TTC549 (cell line): ENCODE measurements at regions not wholly inside any gene's neighbourhood (a gene's known extent, or its start where the extent isn't known, plus 50 kb on each side); places are given as distances from the start of the nearest gene placed in this dataset.

Experiments used
- FAIRE-seq: peaks from 2 replicates; lab custom pipeline; 2012; peaks lifted over from hg19 to GRCh38; lab: Jason Lieb, UNC

DNA sequence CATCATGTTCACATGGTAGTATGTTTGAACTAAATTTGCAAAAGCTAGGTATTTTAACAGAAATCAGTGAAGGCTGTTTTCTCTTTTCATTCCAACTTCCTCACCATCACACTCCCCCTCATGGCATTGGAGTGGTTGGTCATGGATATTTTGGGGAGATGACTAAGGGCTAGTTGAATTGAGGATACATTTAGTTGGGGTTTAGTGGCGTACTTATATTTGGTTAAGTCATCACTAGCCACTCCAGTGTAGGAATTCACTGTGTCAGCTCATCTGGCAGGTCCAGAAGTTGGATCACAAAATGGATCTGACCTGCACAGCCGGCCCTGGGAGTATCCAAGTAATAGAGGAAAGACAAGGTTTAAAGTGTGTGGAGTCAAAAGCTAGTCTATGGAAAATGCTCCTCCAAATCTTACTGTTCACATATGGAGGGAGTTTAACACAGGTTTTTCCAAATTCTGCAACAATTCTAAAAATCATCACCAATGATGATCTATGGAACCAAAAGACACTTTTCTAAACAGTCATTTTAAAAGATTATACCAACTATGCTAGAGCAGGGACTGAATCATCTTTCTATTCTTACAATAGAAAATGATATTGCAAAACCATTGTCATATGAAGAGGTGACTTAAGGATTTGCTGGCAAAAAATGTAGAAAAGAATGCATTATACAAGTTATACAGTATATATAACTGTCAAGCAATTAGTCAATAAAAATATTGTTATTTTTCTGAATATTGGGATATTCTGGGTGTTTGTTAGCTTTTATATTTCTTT, 247.8 kb upstream of the PEX5L start:
- no peak for FAIRE-seq

GRCh38 chr3:180287703-180288102, 251.0 kb upstream of the PEX5L start:
- no peak for FAIRE-seq

GRCh38 chr3:180288816-180289215, 252.1 kb upstream of the PEX5L start:
- no peak for FAIRE-seq

- no peak for FAIRE-seq
Measured at GRCh38 chr3:180290300-180290699, 253.6 kb upstream of the PEX5L start.

DNA sequence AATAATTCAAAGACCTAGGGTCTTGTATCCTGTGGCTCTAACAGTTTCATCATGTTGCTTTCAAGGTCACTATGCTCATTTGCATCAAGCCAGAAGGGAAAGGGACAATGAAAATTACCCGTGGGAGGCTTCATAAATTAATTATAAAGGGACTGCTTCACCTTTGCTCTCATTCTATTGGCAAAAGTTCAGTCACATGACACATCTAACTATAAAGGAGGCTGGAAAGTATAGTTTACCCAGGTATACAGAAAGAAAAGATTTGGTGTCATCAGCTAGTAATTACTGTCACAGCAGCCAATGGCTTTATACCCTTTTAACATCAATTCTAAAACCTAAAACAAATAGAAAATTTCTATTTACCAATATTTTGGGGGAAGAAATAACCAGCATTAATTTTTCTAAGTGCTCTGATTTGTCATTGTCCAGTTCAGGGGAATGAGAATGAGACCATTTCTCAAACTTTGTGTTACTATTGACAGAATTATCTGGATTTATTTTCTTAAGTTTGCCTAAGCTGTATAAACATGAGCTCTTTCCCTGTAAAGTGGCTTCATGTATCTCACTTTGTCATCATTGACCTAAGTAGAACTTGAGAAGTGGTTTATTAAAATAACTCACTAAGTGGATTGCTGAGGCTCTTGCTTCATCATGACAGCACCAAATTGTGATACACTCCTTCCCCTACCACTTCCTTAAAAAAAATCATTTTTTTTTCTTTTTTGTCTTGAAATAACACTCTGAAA, 257.7 kb upstream of the PEX5L start:
- no peak for FAIRE-seq

- no peak for FAIRE-seq
Measured at GRCh38 chr3:180295811-180296210, 259.1 kb upstream of the PEX5L start.

- FAIRE-seq = no peak
Measured at GRCh38 chr3:180296971-180297370, 260.2 kb upstream of the PEX5L start.

DNA sequence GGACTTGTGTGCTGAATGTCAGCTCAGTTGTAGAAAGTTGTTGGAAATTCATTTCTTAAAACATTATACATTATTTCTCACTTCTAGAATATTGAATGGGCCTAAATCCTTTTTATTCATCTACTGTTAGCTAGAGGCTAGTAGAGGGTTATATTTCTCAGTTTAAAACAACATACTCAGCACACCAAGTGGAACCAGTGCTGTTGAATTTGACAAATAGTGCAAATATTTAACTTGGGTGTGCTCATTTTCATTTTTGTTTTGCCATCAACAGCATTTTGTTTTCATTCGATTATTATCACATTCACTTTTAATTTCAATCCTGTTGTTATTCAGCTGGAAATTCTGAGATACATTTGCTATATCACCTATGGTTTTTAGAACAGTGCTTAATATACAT, 269.4 kb upstream of the PEX5L start:
- no peak for FAIRE-seq

DNA sequence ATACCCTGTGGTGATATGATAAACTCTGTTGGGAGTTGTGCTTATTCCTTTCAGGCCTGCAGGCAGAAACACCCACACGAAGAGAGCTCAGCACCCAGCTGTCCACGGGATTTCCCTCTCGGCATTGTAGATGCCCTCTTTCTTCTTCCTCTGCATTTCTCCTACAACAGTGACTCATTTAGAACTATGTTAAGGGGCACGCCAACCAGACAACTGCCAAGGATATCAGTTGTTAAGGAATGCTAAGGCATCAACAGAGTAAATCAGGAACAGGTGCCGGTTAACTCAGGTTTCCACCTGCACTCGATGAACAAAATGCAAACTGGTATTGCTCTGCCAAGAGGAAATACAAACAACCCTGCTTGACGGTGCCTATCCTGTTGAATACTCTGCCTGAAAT, 270.0 kb upstream of the PEX5L start:
- no peak for FAIRE-seq

- FAIRE-seq = no peak
Measured at GRCh38 chr3:180311242-180311641, 274.5 kb upstream of the PEX5L start.

GRCh38 chr3:180316321-180316720, 279.6 kb upstream of the PEX5L start:
- no peak for FAIRE-seq

- FAIRE-seq = no peak
Measured at GRCh38 chr3:180319461-180319860, 282.5 kb upstream of the TTC14 start.

DNA sequence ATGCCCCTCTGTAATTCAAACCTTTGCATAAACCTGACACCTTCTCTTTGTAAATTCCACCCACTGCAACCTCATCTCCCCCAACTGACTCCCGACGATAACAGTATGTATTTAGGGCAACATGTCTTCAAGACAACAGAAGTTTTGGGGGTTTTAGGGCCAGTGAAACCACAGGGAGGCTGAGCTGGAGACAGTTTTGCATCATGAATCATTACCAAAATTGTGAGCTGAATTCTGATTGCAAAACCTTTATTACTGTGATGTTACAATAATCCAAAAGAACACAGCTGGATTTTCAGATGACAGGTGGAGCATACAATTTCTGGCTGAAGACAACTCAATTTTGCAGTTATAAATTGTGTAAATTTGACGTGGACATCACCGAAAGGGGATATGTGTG, 281.3 kb upstream of the TTC14 start:
- no peak for FAIRE-seq

GRCh38 chr3:180321534-180321933, 280.4 kb upstream of the TTC14 start:
- no peak for FAIRE-seq

- FAIRE-seq = no peak
Measured at GRCh38 chr3:180322829-180323228, 279.1 kb upstream of the TTC14 start.

DNA sequence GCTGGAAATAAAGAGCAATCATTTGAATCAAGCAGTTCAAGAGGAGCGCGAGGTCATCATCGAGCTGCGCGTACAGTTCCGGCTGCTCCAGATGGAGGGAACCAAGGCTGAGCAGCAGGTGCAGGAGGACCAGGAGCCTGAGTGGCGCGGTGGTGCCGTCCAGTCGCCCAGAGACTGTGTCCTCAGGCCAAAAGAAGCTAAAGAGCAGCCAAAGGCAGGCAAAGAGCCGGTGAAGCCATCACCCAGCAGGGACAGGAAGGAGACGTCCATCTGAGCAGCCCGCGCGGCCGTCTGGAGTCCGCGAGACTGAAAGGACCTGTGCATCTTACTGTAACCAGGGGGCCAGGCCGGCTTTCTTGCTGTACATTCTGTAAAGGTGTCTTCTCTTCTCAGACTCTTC, 277.2 kb upstream of the TTC14 start:
- no peak for FAIRE-seq

DNA sequence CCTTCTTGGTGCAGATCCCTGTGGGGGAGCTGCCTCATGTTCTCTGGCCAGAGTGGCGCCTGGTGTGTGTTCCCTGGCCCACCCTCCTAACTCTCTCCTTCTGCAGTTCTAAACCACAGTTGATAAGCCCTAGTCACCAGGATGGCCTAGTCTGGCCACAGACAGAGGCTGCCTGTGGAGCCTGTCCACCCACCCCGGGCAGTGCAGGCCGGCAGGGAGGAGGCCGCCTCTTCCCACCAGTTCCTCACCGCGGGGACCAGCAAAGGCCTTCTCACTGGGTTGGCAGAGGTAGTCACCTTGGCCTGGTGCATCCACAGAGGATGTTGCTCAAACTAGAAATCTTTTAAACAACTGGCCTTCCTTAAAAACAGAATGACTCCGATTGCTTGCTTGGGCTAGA, 276.4 kb upstream of the TTC14 start:
- FAIRE-seq = no peak

DNA sequence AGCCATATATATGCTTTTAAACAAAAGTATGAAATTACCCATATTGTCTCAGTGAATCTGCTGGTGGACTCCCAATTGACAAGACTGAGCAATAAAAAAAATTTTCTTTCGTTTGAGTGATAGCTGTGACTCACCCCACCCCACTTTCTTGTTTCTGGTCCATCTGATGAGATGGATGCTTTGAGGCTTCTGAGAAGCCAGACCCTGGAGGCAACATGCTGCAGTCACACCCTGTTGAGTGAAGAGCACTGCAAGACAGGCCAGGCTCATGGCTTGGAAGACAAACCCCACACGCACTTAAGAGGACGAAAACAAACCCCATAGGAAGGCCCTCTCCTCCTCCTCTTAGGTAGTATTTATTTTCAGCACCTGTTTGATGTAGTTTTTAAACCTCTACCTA, 276.0 kb upstream of the TTC14 start:
- no peak for FAIRE-seq

GRCh38 chr3:180329187-180329586, 272.8 kb upstream of the TTC14 start:
- FAIRE-seq = no peak

- FAIRE-seq = no peak
Measured at GRCh38 chr3:180329847-180330246, 272.1 kb upstream of the TTC14 start.

DNA sequence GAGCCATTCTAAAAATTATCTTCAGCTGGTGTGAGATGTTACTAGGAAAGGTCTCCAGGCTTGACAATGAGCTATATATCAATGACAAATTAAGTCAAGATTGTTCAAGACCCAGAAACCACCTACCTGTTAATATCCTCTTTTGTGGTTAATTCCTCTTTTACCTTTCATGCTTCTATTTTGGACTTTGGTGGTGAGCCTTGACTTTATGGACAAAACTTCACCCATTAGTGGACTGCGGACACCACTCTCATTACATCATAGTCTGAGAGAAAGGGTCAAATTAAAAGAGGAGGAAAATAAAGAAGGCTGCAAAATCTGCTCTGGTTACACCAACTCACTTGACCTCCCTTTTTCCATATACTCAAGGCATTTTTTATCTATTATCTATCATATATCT, 271.5 kb upstream of the TTC14 start:
- no peak for FAIRE-seq

- no peak for FAIRE-seq
Measured at GRCh38 chr3:180332608-180333007, 269.4 kb upstream of the TTC14 start.

- FAIRE-seq = no peak
Measured at GRCh38 chr3:180335050-180335449, 266.9 kb upstream of the TTC14 start.

- FAIRE-seq = no peak
Measured at GRCh38 chr3:180340395-180340794, 261.6 kb upstream of the TTC14 start.
